GM18868 (cell line): ENCODE measurements at regions not wholly inside any gene's neighbourhood (a gene's known extent, or its start where the extent isn't known, plus 50 kb on each side); places are given as distances from the start of the nearest gene placed in this dataset.
A peak's percentile ranks its signal among the peaks of the same experiment; 100 is the strongest.

Source experiments
- ATAC-seq: cut with Tn5 transposase; IDR thresholded peaks from one replicate; pipeline ENCODE4 v1.9.1; 2021; ENCODE audit warnings: mild to moderate bottlenecking, moderate library complexity; ENCODE audit not compliant: unreplicated experiment

DNA sequence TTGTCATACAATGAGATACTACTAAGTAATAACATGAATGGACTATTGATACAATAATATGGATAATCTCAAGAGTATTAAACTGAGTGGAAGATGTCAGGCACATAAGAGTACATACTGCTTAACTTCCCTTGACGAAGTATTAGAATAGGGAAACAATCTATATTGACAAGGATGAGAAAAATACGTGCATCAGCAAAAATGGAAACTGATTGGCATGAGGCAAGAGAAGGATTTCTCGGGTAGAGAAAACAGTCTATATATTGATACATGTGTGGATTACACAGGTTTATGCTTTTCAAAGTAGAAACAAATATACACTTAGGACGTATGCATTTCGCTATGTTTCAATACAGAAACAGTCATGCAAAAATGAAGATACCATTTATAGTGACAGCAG lies 57.4 kb downstream of the PRR20E start:
- ATAC-seq: no peak

DNA sequence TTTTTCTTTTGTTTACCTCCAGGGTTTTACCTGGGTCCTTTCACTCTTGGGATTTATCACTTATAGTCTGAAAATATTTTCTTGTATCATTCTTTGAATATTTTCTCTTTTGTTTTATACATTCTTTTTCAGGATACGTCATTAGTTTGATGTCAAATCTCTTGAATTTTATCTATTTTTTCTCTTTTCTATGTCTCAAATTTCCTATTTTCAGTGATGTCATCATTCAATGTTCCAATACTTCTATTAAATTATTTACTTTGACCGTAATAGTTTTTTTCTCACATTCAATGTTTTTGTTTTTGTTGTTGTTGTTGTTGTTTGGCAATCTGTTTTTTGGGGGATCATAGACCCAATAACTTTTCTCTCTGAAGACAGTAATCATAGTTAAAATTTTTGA lies 83.5 kb downstream of the PRR20E start:
- no peak for ATAC-seq

DNA sequence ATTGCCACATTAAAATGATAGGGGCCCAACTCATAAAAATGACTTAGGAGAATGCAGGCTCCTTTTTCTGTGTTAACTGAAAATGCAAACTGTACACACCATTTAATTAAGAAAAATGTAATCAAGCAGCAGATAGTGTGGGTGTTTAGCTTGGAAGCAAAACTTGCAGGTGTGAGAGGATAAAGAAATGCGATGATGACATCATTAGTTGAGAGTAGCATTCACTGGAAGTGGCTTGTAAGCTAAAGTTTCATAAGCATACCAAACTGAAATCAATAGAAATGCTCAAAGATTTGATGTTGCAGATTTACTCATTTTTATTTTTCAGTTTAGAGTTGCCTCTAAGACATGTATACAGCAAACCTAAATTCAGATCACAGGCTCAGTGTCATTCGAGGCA lies 86.6 kb downstream of the PRR20E start:
- no peak for ATAC-seq

DNA sequence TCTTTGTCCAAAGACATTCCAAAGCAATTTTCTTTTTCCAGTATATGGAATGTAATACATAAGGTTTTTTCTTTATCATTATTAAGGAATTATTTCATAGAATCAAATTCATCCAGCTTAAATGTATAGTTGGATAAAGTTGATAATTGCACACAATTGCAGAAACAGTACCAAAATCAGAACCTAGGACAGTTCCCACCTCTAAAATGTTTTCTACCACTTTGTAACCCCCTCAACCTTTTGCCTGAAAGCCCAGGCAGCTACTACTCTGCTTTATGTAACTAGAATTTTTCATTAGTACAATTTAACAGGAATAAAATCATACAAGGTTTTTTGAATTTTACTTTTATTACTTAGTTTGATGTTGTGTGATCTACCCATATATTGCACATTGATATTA lies 98.0 kb downstream of the PRR20E start:
- ATAC-seq: no peak

DNA sequence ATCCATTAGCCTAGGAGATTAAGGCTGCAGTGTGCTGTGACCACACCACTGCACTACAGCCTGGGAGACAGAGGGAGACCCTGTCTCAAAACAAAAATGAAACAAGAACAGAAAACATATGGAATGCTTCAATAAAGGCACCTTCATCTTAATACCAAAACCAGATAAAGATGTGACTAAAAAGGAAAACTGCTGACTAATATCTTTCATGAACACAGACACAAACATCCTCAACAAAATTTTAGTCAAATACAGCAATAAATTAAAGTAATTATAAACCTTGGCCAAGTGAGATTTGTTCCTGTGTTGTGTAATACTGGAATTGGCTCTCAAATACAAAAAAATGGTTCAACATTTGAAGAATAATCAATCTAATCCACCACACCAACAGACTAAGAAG lies 103.5 kb downstream of the PRR20E start:
- ATAC-seq: no peak

DNA sequence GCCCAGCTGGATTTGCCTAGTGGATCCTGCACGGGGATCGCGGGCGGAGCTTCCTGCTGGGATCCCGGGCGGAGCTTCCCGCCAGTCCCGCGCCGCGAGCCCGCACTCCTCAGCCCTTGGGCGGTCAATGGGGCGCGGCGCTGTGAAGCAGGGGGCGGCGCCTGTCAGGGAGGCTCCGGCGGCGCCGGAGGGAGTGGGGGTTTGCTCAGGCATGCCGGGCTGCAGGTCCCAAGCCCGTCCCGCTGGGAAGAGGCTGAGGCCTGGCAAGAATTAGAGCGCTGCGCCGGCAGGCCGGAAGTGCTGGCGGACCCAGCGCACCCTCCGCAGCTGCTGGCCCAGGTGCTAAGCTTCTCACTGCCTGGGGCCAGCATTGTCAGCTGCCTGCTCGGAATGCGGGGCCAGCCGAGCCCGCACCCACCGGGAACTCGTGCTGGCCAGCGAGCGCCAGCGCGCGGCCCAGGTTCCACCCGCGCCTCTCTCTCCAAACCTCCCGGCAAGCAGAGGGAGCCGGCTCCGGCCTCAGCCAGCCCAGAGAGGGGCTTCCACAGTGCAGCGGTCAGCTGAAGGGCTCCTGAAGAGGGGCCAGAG lies 119.6 kb downstream of the PRR20E start:
- no peak for ATAC-seq

DNA sequence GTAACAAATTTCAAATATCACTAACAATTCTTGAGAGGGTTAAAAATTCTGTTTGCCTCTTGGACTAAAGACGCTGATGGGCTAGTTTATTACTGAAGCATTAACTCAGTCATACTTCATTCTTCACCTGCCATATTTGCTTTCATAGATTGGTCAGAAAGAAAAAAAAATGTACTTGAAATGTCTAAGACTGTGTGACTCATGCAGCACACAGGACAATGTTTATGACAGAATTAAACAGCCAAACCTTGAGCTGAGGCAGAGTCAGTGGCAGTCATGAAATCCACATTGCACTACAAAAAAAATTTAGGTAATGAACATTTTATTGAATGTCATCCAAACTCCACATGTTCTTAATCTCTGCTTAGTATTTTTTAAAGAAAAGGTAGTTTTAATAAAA lies 135.6 kb downstream of the PRR20E start:
- ATAC-seq: no peak

DNA sequence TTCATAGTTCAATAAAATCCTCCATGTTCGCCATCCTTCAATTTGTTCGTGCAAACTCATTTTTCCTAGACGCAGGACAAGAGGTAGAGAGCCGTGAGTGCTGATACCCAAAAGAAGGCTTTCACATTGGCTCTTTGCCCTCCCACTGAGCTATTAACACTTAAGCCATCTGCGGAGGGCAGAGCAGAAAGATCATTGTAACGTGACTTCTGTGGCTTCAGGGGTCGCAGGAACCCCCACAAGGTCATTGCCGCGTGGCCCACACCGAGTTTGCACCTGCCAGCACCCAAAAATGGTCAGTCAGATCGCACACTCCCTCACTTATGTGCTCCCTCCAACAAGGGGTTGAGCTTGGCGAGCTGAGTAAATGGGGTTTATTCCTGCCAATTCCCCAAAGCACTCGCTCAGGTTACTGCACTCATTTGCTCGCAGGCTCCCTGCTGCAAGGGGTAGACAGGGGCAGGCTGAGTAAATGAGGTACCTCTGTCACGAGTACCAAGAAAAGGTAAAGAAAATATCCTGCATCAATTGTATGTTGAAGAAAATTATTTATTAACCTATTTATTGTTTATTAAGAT lies 144.1 kb downstream of the PRR20E start:
- no peak for ATAC-seq

DNA sequence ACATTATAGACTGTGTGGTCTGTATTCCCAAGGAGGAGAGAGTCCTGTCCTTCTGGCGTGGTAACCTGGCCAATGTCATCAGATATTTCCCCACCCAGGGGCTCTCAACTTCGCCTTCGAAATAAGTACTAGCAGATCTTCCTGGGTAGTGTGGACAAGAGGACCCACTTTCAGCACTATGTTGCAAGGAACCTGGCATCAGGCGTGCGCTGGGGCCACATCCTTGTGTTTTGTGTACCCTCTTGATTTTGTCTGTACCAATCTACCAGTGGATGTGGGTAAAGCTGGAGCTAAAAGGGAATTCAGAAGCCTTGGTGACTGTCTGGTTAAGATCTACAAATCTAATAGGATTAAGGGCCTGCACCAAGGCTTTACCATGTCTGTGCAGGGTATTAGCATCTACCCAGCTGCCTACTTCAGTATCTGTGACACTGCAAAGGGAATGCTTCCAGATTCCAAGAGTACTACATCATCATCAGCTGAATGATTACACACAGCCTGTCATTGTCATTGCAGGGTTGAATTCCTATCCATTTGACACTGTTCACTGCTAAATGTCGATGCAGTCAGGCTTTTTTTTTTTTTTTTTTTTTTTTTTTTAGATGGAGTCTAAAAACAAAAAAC lies 148.0 kb downstream of the PRR20E start:
- ATAC-seq: no peak

DNA sequence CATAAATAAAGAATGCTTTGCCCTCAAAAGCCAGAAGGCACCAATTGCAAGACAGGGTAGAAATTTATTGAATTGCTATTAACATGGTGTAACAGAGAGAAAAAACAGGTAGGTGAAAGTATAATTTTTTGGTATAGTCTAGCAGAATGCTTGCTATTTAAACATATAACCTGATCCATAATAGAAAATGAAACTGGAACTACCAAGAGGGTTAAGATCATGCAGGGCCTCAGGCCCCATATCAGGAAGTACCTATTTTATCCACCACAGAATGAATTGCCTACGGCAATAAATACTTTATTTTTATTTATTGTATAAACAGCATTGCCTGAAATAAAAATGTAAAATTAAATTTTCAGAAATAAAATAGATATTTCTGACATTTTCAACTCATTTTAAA lies 159.5 kb downstream of the PRR20E start:
- no peak for ATAC-seq

DNA sequence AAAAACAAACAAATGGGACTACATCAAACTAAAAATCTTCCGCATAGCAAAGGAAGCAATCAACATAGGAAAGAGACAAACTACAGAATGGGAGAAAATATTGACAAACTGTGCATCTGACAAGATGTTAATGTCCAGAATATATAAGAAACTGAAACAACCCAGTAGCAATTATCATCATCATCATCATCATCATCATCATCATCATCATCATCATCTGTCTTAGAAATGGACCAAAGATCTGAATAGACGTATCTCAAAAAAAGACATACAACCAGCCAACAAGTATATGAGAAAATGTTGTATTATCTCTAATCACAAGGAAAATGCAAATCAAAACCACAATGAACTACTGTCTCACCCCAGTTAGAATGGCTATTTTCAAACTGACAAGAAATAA lies 173.9 kb downstream of the PRR20E start:
- ATAC-seq: no peak

DNA sequence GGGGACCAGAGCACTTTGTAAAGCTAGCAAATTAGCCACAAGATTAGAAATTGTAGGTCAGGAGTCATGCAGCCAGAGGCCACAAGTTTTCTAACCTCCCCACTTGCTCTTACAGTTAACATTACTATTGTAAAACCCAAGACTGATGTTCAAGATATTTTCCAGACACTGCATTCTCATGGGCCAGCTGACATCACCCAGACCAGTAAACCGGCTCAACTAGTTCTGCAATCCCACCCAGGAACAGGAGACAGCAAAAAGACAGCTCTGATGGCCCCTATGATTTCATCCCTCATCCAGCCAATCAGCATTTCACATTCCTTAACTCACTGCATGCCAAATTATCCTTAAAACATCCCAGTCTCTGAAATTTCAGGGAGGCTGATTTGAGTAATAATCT lies 178.5 kb downstream of the PRR20E start:
- no peak for ATAC-seq

DNA sequence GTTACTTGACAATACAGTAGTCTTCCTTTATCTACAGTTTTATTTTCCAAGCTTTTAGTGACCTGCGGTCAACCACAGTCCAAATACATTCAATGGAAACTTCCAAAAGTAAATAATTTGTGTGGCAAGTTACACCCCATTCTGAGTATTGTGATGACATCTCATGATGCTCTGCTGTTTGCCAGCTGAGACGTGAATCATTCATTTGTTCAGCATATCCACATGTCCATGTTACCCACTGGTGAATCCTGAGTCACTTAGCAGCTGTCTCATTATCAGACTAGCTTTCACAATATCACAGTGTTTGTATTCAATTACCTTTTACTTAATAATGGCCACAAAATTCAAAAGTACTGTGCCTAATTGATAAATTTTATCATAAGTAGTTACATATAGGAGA lies 179.8 kb downstream of the PRR20E start:
- no peak for ATAC-seq

DNA sequence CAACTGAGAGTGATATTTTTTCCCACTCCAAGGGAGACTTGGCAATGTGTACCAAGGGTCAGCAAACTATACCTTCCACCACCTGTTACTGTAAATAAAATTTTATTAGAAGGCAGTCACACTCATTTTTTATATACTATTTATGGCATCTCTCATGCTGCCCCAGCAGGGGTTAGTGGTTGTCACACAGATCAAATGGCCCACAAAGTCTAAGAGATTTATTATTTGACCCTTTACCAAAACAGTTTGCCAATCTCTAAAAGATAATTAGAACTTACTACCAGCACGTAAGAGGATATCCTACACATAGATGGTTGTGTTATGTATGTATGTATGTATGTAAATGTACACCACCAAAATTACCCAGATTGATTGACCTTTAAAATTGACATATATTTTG lies 185.1 kb downstream of the PRR20E start:
- no peak for ATAC-seq

DNA sequence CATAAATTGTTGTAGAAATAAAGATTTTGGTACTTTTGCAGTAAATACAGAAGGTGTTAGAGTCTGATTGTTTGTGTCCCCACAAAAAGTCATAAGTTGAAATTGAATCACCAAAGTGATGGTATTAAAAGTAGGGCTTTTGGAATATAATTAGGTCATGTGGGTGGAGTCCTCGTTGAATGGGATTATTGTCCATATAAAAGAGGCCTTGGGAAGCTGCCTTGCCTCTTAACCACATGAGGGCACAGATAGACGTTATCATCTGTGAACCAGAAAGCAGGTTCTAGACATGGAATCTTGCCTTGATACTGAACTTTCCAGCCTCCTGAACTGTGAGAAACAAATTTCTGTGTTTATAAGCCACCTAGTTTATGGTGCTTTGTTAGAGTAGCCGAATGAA lies 186.8 kb downstream of the PRR20E start:
- no peak for ATAC-seq

DNA sequence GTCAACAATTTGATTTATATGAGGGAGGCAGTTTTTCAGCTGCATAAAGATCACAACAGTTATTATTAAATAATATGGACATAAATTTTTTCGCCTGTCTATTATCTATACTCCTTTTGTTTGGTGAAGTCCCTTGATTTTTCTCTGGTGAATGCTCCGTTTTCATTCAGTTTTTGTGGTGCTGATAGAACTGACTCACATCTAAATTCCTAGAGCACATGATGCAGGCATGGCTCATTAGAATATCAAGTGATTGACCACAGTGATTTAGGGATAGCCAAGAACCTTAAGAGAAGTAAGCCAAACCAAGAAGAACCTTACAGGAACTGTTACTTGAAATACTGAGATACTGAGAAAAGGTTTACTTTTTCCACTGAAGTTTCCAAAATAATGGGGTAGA lies 208.9 kb downstream of the PRR20E start:
- ATAC-seq: no peak

DNA sequence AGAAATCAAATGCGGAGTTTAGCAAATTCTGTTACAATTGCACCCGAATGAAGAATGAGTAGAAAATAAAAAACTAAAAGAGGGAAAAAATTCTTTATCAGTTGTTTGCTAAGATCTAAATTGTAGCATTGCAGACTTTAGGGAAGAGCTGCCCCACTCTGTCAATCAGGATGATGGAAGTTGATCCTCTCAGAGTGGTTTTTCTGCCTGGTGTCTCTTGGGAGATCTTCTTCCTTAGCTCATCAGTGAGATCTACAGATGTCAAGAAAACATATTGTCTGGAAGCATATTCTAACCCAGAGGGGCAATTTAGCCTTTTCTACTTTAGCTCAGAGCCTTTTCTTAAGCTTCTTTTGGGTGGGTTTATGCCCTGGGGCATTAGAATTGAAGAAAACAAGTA lies 223.2 kb upstream of the PCDH17 start:
- ATAC-seq: no peak

DNA sequence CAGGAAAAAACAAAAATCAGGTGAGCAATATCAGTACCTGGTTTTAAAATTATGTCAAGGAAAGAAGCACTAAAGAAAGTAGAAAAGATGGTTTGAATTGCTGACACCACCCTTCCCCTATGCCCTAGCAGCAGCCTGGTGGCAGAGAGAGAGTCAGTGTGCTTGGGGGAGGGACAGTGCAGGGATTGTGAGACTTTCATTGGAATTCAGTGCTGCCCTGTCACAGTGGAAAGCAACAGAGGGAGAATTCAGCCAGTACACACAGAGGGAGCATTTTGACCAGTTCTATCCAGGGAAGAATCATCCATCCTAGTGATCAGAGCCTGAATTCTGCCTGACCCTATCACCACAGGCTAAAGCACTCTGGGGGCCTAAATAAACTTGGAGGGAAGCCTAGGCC lies 222.4 kb upstream of the PCDH17 start:
- no peak for ATAC-seq

DNA sequence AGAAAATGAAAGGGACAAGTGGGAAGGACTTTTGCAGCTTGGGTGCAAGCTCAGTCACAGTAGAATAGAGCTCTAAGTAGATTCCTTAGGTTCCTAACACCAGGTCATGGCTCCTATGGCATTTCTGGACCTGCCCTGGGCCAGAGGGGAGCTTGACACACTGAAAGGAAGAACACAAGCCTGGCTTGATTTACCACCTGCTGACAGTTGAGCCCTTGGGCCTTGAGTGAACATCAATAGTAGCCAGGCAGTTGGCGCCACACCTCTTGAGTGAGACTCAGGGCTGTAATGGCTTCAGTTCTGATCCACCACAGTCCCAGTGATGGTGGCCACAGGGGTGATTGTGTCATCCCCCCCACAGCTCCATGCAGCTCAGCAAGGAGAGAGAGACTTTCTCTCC lies 221.9 kb upstream of the PCDH17 start:
- no peak for ATAC-seq

DNA sequence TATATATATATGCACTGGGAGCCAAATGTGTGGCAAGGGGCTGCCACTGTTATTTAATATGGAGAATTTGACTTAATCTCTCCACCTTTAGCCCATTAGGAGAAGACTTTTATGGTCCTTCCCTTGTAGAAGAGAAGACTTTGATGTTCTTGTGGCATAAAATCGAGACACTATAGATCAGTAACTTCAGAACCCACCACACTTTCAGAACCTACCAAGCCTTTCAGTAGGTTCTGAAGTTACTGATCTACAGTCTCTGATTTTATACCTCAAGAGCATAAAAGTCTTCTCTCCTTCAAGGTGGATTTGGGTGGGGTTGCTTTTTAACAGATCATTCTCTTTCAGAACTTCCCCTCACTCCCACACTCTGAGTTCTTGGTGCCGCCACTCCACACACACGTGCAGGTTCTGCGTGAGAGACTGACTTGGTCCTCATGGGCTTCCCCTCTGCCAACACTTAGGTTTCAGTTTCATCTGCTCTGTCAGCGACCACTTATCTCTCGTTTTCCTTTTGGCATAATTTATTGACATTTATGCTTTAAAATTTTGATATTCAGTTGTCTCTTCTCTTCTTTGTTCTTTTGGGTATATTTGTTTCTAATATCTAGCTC lies 213.4 kb upstream of the PCDH17 start:
- ATAC-seq: peak; percentile 98

DNA sequence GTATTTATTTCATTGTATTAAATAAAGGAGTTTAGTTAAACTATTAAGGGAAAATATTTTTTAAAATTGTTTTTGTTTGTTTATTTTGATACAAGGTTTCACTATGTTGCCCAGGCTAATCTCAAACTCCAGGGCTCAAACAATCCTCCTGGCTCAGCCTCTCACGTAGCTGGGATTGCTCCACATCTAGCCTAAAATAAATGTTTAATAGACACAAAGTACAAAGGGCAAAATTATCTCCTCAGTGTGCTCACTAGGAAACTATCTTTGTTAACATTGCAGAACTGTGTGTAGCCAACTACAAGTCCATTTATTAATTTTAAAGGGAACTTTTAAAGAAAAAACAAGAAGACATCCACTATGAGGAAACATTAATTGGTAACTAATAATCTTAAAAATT lies 207.2 kb upstream of the PCDH17 start:
- ATAC-seq: no peak

DNA sequence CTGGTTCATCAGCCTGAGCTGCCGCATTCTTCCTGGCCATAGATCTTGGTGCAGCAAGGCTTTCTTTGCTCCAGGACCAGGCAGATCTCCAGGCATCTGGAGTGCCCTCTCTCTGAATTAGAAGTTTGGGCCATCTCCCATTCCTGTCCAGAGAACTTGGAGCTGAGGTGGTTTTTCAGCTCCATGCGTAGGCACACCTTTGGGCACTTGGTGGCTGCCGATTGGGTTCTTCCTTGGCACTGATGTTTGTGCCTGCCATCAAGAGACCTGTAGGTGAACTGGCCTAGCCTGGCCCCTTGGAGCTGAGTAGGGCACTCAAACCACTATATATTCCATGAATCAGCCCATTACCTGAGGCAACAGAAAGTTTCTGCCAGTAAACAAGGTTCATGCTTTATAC lies 206.0 kb upstream of the PCDH17 start:
- no peak for ATAC-seq

DNA sequence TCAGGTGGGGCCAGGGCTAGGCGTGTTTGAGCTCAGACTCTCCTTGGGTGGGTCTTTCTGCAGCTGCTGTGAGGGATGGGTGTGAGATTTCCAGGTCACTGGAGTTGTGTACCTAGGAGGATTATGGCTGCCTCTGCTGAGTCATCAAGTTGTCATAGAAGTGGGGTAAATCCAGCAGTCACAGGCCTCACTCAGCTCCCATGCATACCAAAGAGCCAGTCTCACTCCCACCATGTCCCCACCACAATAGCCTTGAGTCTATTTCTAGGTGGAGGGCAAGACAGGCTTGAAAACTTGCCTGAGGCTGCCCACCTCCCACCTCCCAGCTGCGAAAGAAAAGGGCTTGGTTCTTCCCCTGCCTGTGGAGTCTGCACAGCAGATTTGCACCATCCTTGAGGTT lies 194.0 kb upstream of the PCDH17 start:
- ATAC-seq: no peak
